ENCODE measurements at regions not wholly inside any gene's neighbourhood (a gene's known extent, or its start where the extent isn't known, plus 50 kb on each side); places are given as distances from the start of the nearest gene placed in this dataset.
A peak's percentile ranks its signal among the peaks of the same experiment; 100 is the strongest.

DNA sequence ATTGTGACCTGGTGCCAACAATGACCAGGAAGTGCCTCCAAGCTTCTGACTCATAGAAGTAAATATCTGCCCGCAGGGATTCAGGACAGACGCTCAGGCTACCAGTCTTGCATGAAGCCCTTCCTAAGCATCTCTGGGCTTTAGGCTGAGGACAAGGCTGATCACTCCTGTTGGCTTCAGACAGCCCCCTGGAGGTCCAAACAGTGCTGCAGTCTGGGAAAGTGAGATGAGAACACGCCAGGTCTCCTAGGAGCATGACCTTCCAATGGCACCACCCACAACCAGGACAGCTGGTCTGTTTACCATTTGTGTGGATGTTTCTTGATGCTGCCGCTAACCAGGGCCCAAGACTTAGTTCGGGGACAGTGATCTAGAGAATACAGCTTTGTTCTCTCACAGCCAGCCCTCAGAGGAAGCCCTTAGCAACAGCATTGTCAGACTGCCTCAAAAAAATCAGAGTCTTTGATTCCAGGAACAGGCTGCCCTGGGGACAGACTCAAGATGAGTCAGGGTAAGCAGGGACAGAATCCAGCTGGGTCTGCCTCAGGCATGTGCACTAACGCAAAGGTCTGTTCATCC, 111.2 kb downstream of the ZNF280B start (continued):
- TF ChIP-seq, protein P1, sequence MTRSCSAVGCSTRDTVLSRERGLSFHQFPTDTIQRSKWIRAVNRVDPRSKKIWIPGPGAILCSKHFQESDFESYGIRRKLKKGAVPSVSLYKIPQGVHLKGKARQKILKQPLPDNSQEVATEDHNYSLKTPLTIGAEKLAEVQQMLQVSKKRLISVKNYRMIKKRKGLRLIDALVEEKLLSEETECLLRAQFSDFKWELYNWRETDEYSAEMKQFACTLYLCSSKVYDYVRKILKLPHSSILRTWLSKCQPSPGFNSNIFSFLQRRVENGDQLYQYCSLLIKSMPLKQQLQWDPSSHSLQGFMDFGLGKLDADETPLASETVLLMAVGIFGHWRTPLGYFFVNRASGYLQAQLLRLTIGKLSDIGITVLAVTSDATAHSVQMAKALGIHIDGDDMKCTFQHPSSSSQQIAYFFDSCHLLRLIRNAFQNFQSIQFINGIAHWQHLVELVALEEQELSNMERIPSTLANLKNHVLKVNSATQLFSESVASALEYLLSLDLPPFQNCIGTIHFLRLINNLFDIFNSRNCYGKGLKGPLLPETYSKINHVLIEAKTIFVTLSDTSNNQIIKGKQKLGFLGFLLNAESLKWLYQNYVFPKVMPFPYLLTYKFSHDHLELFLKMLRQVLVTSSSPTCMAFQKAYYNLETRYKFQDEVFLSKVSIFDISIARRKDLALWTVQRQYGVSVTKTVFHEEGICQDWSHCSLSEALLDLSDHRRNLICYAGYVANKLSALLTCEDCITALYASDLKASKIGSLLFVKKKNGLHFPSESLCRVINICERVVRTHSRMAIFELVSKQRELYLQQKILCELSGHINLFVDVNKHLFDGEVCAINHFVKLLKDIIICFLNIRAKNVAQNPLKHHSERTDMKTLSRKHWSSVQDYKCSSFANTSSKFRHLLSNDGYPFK (CRISPR knock-in tag; IDR thresholded peaks at IDR 0.05; ENCODE audit: borderline replicate concordance) = no peak
- TF ChIP-seq, protein P2, sequence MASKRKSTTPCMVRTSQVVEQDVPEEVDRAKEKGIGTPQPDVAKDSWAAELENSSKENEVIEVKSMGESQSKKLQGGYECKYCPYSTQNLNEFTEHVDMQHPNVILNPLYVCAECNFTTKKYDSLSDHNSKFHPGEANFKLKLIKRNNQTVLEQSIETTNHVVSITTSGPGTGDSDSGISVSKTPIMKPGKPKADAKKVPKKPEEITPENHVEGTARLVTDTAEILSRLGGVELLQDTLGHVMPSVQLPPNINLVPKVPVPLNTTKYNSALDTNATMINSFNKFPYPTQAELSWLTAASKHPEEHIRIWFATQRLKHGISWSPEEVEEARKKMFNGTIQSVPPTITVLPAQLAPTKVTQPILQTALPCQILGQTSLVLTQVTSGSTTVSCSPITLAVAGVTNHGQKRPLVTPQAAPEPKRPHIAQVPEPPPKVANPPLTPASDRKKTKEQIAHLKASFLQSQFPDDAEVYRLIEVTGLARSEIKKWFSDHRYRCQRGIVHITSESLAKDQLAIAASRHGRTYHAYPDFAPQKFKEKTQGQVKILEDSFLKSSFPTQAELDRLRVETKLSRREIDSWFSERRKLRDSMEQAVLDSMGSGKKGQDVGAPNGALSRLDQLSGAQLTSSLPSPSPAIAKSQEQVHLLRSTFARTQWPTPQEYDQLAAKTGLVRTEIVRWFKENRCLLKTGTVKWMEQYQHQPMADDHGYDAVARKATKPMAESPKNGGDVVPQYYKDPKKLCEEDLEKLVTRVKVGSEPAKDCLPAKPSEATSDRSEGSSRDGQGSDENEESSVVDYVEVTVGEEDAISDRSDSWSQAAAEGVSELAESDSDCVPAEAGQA (IDR thresholded peaks at IDR 0.05; ENCODE audit: low read depth) = no peak
- TF ChIP-seq, protein P2 (CRISPR knock-in tag; IDR thresholded peaks at IDR 0.05; ENCODE audit: borderline replicate concordance) = no peak
- TF ChIP-seq TBX3 (IDR thresholded peaks at IDR 0.05; ENCODE audit: borderline replicate concordance) (no peak), SIX1 (CRISPR knock-in tag; IDR thresholded peaks at IDR 0.05; ENCODE audit: borderline replicate concordance) (no peak), RBM39 (IDR thresholded peaks at IDR 0.05; ENCODE audit: low read depth, low read length, poor library complexity, severe bottlenecking) (no peak), GABPB1 (CRISPR knock-in tag; IDR thresholded peaks at IDR 0.05) (no peak), SRF (IDR thresholded peaks at IDR 0.05; ENCODE audit: low read depth, low read length) (no peak), ZBTB21 (CRISPR knock-in tag; IDR thresholded peaks at IDR 0.05) (no peak), FOSL2 (CRISPR knock-in tag; IDR thresholded peaks at IDR 0.05) (peak; percentile 63), ZNF383 (CRISPR knock-in tag; IDR thresholded peaks at IDR 0.05; ENCODE audit: borderline replicate concordance) (no peak), MEIS2 (CRISPR knock-in tag; IDR thresholded peaks at IDR 0.05) (no peak), ZBTB42 (CRISPR knock-in tag; IDR thresholded peaks at IDR 0.05) (no peak), REXO4 (CRISPR knock-in tag; IDR thresholded peaks at IDR 0.05; ENCODE audit: borderline replicate concordance) (no peak), PRMT3 (CRISPR knock-in tag; IDR thresholded peaks at IDR 0.05; ENCODE audit: borderline replicate concordance, low read depth) (no peak), HNRNPH1 (optimal IDR thresholded peaks at IDR 0.05; ENCODE audit: low read depth, low read length) (no peak), SRSF1 (optimal IDR thresholded peaks at IDR 0.05; ENCODE audit: low read depth, low read length) (no peak), ZNF441 (CRISPR knock-in tag; IDR thresholded peaks at IDR 0.05; ENCODE audit: borderline replicate concordance) (no peak), ATF1 (CRISPR knock-in tag; IDR thresholded peaks at IDR 0.05) (no peak), MIER2 (CRISPR knock-in tag; IDR thresholded peaks at IDR 0.05) (no peak), BORCS8-MEF2B (CRISPR knock-in tag; IDR thresholded peaks at IDR 0.05) (0 out of 2 replicates have a peak, but pooled peaks have one; percentile 59), HNRNPLL (IDR thresholded peaks at IDR 0.05; ENCODE audit: low read depth, low read length, poor library complexity, severe bottlenecking) (no peak)
- TF ChIP-seq, protein P3, sequence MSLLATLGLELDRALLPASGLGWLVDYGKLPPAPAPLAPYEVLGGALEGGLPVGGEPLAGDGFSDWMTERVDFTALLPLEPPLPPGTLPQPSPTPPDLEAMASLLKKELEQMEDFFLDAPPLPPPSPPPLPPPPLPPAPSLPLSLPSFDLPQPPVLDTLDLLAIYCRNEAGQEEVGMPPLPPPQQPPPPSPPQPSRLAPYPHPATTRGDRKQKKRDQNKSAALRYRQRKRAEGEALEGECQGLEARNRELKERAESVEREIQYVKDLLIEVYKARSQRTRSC (CRISPR knock-in tag; IDR thresholded peaks at IDR 0.05; ENCODE audit: low read depth) = no peak

Measured in HepG2 (cell line).